Lower lobe of right lung (tissue), 2 donors: ENCODE measurements at regions not wholly inside any gene's neighbourhood (a gene's known extent, or its start where the extent isn't known, plus 50 kb on each side); places are given as distances from the start of the nearest gene placed in this dataset.

Experiments used
- ATAC-seq, 2 donors: fragments of 200-7000 bp; cut with Tn5 transposase; one replicate each; pipeline ENCODE4 v1.9.1; 2020 to 2022; ENCODE audit warnings: mild to moderate bottlenecking in 2 of 2, moderate library complexity in 2 of 2
- DNase-seq: peaks from one replicate; pipeline ENCODE4 v3.0.0-alpha.2; 2020
- H3K27ac ChIP-seq: fragments of 200-600 bp; one replicate; pipeline ENCODE4 v1.8.0; 2022
- H3K27me3 ChIP-seq: fragments of 200-600 bp; one replicate; pipeline ENCODE4 v1.8.0; 2022; ENCODE audit warnings: low read depth
- H3K36me3 ChIP-seq: fragments of 200-600 bp; one replicate; pipeline ENCODE4 v1.8.0; 2022; ENCODE audit warnings: mild to moderate bottlenecking
- H3K4me1 ChIP-seq: fragments of 200-600 bp; one replicate; pipeline ENCODE4 v1.8.0; 2022
- H3K4me3 ChIP-seq: fragments of 200-600 bp; one replicate; pipeline ENCODE4 v1.8.0; 2022; ENCODE audit warnings: mild to moderate bottlenecking
- H3K9me3 ChIP-seq: fragments of 200-600 bp; one replicate; pipeline ENCODE4 v1.8.0; 2022
- intact Hi-C: fragments of 100-400 bp; cut with DNase I; formaldehyde crosslinking; loops from one replicate; pipeline ENCODE4 v1.11.0; 2022
- TF ChIP-seq, protein P1 (sequence below): fragments of 200-600 bp; IDR thresholded peaks from one replicate; pipeline ENCODE4 v1.8.0; 2022; ENCODE audit warnings: antibody characterized with exemption, mild to moderate bottlenecking
- donor health status: DM: no; HTN: yes; CAD: no; lungs with severe emphysema.

DNA sequence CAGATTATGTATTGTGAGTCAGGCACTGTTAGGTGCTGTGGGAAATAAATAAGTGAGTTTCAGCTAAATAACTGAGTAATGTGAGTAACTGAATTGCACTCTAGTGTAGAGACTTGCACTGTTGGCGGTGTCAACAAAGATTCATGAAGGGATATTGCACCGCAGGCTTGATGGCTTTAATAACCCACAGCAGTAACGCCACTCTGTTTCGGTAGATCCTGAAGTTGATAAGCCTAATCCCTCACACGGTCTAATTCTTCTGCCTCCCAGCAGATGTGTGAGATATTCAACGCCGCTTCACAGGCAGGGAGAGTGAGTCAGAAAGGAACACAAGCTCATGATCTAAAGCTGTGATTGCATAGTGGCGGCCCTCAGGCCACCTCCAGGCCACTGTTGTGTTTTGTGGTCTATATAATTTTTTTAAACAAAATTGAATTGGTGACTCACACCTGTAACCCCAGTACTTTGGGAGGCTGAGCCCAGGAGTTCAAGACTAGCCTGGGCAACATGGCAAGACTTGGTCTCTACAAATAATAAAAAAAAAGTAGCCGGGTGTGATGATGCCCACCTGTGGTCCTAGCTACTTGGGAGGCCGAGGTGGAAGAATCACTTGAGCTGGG is 94.3 kb downstream of the LIPG start:
- H3K4me3 ChIP-seq, result no peak overlapping the region
- no peak overlapping the region for H3K27ac ChIP-seq
- ATAC-seq (no peak), DNase-seq (no peak)
- TF ChIP-seq, protein P1, sequence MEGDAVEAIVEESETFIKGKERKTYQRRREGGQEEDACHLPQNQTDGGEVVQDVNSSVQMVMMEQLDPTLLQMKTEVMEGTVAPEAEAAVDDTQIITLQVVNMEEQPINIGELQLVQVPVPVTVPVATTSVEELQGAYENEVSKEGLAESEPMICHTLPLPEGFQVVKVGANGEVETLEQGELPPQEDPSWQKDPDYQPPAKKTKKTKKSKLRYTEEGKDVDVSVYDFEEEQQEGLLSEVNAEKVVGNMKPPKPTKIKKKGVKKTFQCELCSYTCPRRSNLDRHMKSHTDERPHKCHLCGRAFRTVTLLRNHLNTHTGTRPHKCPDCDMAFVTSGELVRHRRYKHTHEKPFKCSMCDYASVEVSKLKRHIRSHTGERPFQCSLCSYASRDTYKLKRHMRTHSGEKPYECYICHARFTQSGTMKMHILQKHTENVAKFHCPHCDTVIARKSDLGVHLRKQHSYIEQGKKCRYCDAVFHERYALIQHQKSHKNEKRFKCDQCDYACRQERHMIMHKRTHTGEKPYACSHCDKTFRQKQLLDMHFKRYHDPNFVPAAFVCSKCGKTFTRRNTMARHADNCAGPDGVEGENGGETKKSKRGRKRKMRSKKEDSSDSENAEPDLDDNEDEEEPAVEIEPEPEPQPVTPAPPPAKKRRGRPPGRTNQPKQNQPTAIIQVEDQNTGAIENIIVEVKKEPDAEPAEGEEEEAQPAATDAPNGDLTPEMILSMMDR, result no peak
- no peaks in the 10 kb centered on the region for H3K27me3 ChIP-seq
- no peaks in the 10 kb centered on the region for H3K9me3 ChIP-seq
- intact Hi-C loops, result no loop called here
- H3K4me1 ChIP-seq, result peaks cover 5% of the 10 kb centered on the region
- H3K36me3 ChIP-seq, result no peaks in the 10 kb centered on the region

DNA sequence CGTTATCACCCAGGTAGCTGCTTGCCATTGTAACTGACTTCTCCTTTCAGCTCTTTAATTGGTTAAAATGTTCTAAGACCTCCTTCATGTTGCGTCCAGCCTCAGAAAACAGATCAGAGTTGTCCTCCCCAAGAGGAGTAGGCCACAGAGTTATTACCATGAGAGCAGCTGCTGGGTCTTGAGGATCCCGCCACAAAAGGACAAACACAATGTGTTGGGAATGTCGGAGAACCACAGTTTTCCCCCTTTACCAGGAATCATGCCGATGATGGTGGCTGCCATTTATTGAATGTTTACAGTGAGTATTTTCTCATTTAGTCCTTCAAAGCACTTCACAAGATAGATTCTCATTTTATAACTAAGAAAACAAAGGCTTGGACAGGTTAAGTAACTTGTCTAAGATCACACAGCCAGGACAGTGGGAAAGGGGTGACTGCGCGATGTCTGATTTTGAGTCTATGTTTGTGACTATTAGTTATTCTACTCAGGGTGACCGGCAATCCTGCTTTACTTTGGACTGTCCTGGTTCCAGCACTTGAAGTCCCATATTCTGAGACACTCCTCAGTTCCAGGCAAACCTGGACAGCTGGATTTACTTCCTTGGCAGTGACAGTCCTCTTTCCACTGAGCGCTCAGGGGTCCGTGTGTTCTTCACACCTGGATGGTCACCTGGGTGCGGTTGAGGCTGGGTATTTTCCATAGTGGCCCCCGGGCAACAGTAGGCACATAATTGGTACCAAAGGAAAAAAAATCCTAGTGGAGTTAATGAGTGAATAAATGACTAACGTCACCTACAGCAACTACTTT is 93.6 kb downstream of the LIPG start:
- DNase-seq, result no peak
- Histone ChIP-seq H3K27ac (no peak overlapping the region), H3K9me3 (no peaks in the 10 kb centered on the region)

DNA sequence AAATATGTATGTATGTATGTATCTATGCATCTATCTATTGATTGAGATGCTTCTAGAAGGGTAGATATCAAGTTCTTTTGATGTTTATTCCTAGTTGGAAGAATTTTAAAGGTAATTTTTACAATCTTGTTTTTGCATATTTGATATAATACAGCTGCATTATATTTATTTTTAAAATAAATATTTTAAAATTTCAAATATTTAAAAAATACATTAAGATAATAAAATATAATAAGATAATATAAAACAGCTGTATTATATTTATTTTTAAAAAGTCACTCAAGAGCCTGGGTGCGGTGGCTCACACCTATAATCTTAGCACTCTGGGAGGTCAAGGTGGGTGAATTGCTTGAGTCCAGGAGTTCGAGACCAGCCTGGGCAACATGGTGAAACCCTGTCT is 92.5 kb downstream of the LIPG start:
- H3K27ac ChIP-seq, result no peak overlapping the region
- no peaks in the 10 kb centered on the region for H3K9me3 ChIP-seq
- H3K36me3 ChIP-seq, result no peaks in the 10 kb centered on the region
- H3K27me3 ChIP-seq, result no peaks in the 10 kb centered on the region
- H3K4me1 ChIP-seq, result peaks cover 4% of the 10 kb centered on the region
- intact Hi-C loops, result no loop called here
- ATAC-seq, result no peak
- no peak for DNase-seq
- TF ChIP-seq, protein P1, result no peak
- no peak overlapping the region for H3K4me3 ChIP-seq

More for the DNA sequence above, 93.6 kb downstream of the LIPG start:
- TF ChIP-seq, protein P1, result no peak
- ATAC-seq, result no peak
- intact Hi-C loops, result no loop called here
- peaks cover 5% of the 10 kb centered on the region for H3K4me1 ChIP-seq
- H3K27me3 ChIP-seq, result no peaks in the 10 kb centered on the region
- no peak overlapping the region for H3K4me3 ChIP-seq
- no peaks in the 10 kb centered on the region for H3K36me3 ChIP-seq

DNA sequence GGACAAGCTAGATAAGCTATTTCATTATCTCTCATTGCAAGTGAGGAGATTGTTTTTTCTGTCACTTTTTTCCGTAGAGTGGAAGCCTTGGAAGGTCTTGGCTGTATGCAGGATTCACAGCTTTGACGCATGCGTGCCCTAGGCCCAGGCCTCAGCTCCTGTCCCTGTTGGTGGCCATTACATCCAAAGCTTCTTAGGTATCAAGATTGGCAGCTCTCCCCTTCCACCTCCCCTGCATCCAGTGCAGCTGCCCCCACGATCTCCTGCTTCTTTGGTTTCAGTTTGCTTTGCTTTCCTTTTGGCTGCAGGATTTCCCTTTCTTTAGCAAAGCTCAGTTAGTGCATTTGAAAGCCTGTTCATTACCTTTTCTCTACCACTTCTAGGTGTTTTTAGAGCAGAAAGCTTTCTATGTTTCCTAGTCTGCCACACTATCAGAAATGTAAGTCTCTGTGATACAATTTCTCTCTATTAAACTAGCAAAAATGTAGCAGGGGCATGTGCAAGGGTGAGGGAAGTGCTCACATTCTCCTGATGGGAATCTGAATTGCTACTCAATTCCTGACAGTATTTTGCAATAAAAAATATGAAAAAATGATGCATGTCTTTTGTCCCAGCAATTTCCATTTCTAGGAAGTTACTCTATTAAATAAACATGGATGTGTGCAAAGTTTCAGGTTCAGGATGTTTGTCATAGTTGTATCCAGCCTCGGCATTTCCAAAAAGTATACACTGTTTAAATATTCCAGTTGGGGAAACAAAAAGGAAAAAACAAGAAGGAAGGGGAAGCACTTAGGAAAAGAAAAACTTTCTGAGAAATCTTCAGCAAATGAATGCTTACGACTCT is 91.2 kb downstream of the LIPG start:
- no peaks in the 10 kb centered on the region for H3K4me1 ChIP-seq
- TF ChIP-seq, protein P1, result no peak
- ATAC-seq (no peak), DNase-seq (no peak)
- intact Hi-C loops, result no loop called here
- H3K36me3 ChIP-seq, result no peaks in the 10 kb centered on the region
- H3K27ac ChIP-seq, result no peak overlapping the region
- H3K27me3 ChIP-seq, result no peaks in the 10 kb centered on the region
- H3K4me3 ChIP-seq, result no peak overlapping the region
- H3K9me3 ChIP-seq, result no peaks in the 10 kb centered on the region

DNA sequence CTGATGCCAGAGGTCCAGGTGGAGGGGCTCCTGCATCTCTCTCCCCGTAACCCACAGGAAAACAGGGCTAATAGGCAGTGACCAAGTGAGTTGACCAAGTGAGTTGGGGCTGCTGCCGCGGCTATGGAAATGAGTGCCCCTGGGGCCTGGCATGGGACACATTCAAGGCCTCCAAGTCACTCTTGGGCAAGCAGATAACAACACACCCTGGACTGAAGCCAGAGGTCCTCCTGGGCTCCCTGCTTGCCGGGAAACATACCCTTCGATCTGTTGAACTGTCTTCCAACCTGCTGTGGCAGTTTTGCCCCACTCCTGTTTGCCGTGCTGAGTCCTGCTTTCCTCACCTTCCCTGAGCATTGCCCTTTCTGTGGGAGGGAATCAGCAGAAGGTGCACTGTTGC is 89.2 kb downstream of the LIPG start:
- intact Hi-C loops, result no loop called here

More for the DNA sequence above, 89.2 kb downstream of the LIPG start:
- H3K4me1 ChIP-seq, result no peaks in the 10 kb centered on the region
- H3K9me3 ChIP-seq, result no peaks in the 10 kb centered on the region
- TF ChIP-seq, protein P1, result no peak
- no peak overlapping the region for H3K27ac ChIP-seq
- no peak overlapping the region for H3K4me3 ChIP-seq
- ATAC-seq, result no peak
- no peaks in the 10 kb centered on the region for H3K36me3 ChIP-seq
- no peaks in the 10 kb centered on the region for H3K27me3 ChIP-seq
- DNase-seq, result no peak
